NCI-H1092 (cell line): ENCODE measurements at regions not wholly inside any gene's neighbourhood (a gene's known extent, or its start where the extent isn't known, plus 50 kb on each side); places are given as distances from the start of the nearest gene placed in this dataset.
"Not testable (repeated sequence)": the region's sequence is repeated elsewhere in the genome, so short reads cannot be mapped to it uniquely, and the experiment has no call there.

Experiments used
- DNase-seq: peaks from one replicate; lab custom pipeline; 2025; lab: John Stamatoyannopoulos, UW

DNA sequence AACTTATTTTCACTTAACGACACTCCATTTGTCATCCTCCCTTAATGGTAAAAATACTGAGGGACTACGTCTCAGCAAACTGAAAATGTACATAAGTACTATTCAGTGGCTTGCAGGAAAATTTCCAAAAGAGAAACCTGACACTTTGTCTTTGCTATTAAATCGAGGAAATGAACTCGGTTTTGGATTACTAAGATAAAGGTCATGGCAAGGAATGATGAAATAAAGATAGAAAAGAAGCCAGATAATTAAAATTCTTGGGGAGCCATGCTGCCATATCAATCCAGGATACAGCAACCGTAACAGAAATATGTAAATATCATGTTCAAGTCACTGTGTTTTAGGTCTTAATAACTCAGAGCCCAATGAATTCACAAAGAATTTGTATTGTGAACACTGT is 647.8 kb downstream of the CDH9 start:
- DNase-seq: no peak

DNA sequence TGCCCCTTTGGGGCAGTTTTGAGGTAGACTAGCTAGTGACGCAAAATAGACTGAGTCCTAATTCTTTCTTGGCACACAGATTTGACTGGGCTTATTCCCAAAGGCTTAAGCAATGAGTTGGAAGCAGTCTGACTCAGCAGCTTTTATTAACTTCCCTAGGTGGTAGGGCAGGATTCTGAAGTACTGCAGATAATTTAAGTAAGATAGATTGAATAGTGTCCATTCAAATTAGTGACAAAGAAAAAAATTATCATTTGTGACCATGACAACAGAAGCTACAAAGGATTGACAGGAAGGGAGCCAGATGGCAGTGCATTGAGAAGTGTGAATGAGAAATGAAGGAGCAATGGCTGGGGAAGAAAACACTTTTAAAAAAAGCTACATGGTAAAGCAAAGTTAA is 649.4 kb downstream of the CDH9 start:
- peak; percentile 52 for DNase-seq

- DNase-seq: no peak
Measured at GRCh38 chr5:26386532-26386931, 651.9 kb downstream of the CDH9 start.

GRCh38 chr5:26364624-26365023 is 673.8 kb downstream of the CDH9 start:
- not testable (repeated sequence) for DNase-seq

DNA sequence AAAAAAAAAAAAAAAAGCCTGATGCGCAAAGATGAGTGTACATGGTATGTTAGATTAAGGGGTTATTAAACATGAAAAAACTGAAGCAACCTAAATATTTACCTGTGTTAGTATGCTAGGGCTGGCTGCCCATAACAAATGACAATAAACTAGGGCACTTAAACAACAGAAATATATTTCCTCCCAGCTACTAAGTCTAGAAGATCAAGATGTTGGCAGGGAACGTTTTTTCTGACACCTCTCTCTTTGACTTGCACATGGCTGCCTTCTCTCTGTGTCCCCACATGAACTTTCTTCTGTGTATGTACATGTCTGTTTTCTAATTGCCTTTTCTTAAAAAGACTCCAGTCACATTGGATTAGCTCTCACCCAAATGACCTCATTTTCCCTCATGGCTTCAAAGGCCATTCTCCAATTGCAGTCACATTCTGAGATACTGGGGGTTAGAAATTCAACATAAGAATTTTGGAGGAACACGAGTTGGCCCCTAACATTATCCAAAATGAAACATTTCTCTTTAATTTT is 694.5 kb downstream of the CDH9 start:
- no peak for DNase-seq

DNA sequence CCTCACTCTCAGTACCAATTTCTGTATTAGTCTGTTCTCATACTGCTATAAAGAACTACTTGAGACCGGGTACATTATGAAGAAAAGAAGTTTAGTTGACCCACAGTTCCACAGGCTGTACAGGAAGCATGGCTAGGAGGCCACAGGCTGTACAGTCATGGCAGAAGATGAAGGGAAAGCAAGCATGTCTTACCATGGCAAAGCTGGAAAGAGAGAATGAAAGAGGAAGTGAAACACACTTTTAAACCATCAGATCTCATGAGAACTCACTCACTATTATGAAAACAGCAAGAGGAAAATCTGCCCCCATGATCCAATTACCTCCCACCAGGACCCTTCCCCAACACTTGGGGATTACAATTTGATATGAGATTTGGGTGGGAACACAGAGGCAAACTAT is 698.8 kb downstream of the CDH9 start:
- no peak for DNase-seq

- DNase-seq: no peak
Measured at GRCh38 chr5:26329562-26330189, 708.7 kb downstream of the CDH9 start.

- no peak for DNase-seq
Measured at GRCh38 chr5:26326153-26326759, 712.1 kb downstream of the CDH9 start.

DNA sequence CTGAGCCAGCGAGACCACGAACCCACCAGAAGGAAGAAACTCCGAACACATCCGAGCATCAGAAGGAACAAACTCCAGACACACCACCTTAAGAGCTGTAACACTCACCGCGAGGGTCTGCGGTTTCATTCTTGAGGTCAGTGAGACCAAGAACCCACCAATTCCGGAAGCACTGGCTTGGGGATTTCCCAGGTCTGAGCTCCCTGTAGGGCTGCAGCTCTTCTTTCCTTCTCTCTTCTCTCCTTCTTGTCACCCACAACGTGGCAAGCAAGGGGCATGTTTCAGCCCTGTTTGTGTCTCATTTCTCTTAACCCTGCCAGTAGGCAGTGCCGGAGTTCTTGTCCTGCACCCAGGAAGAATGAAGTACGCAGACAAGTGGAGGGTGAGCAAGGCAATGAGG is 713.0 kb downstream of the CDH9 start:
- not testable (repeated sequence) for DNase-seq

GRCh38 chr5:26324273-26324895 is 714.0 kb downstream of the CDH9 start:
- DNase-seq: not testable (repeated sequence)

GRCh38 chr5:26323794-26324193 is 714.6 kb downstream of the CDH9 start:
- no peak for DNase-seq

GRCh38 chr5:26321278-26321677 is 717.1 kb downstream of the CDH9 start:
- DNase-seq: no peak

DNA sequence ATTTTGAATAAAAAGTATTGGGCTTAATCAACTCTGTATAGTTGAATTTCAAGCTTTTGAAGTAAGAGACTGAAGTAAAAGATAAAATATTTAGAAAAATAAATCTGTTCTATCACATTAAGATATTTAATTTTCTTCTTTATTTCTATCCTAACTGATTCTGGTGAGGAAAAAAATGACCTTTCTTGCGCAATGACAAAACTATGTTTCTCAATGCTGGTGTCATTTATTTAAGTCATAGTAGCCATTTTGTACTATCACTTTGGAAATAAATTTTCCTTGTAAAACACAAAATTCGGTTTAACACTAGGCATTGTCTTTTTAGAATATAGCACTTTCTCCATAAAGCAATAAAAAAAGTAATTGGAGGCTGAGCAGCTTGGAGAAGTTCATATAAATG is 728.0 kb downstream of the CDH9 start:
- DNase-seq: no peak

GRCh38 chr5:26295541-26295940 is 742.8 kb downstream of the CDH9 start:
- no peak for DNase-seq

DNA sequence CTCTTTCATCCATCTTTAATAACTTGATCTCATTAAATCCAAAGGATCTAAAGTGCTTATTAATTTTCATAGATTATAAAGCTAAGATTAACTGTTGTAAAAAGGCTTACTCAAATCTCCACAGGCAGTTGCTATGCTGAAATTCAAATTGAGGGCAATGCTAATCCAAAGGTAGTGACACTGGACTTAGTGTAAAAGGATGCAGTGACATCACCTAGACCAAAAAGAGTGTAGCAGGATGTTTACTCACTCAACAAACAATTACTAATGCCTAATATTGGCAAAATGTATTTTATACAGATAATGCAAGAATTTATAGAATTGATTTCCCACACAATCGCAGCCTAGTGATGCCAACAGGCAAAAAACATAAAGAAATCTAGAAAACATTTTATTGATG is 756.2 kb downstream of the CDH9 start:
- DNase-seq: no peak

GRCh38 chr5:26278078-26278477 is 760.3 kb downstream of the CDH9 start:
- no peak for DNase-seq

DNA sequence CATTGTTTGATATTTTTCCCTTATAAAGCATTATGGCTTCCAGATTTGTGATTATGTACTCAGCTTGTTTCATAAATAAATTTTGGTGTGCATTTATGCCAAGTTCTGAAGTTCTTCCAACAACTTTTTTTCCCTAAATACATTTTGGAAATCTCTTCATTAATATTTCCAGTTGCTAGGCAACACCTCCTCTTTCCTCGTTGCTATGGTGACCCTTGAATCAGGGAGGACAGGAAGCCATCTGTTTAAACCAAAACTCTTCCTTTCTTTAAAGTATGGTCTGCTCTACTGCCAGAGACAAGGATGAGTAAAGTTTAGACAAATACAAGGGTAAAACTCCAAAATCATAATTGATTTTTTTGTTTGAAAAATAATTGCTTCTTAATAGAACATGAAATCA is 779.3 kb downstream of the CDH9 start:
- DNase-seq: no peak

DNA sequence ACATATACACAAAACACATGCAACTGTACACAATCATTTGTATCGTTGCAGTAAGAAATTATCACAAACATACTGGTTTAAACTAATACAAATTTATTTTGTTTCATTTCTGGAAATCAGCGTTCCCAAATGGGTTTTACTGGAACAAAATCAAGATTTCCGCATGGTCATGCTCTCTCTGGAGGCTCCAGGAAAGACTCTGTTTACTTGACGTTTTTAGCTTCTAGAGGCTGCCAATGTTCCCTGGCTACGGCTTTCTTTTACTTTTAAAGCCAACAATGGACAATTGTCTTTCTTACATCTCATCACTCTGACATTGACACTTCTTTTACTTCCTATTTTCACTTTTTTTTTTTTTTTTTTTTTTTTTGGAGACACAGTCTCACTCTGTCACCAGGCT is 793.1 kb downstream of the CDH9 start:
- no peak for DNase-seq

- no peak for DNase-seq
Measured at GRCh38 chr5:26239588-26239987, 798.8 kb downstream of the CDH9 start.

DNA sequence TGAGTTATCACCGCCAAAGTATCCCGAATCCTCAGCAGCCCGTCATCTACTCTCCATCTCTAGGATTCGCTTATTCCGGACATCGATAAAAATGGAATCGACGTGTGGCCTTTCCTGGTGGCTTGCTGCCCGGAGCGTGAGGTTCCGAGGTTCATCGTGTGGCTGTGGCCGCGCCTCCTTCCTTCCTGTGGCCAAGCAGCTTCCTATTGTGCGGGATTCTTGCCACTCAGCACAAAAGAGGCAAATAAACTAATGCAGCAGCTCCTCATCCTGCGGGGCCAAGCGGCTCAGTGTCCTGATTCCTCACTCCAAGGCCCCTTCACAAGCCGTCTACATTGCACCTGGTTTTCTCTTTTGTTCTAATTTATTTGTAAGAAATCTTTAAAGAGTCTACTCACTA is 800.9 kb downstream of the CDH9 start:
- DNase-seq: no peak

- DNase-seq: no peak
Measured at GRCh38 chr5:26236936-26237335, 801.5 kb downstream of the CDH9 start.

- no peak for DNase-seq
Measured at GRCh38 chr5:26232706-26233105, 805.7 kb downstream of the CDH9 start.

DNA sequence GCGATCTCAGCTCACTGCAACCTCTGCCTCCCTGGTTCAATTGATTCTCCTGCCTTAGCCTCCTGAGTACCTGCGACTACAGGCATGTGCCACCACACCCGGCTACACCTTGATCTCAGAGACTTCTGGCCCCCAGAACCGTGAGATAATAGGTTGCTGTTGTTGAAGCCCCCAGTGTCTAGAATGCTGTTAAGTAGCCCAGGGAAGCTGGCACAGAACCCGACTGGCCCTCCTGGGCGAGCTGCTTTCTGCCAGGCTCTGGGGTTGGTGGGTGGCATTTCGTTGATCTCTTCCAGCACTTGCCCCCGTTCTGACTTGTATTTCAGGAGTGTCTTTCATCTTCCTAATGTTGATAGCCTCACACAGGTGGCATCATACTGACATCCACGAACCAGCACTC is 807.1 kb downstream of the CDH9 start:
- DNase-seq: no peak

- no peak for DNase-seq
Measured at GRCh38 chr5:26229848-26230247, 808.5 kb downstream of the CDH9 start.
